ENCODE measurements at regions not wholly inside any gene's neighbourhood (a gene's known extent, or its start where the extent isn't known, plus 50 kb on each side); places are given as distances from the start of the nearest gene placed in this dataset.

DNA sequence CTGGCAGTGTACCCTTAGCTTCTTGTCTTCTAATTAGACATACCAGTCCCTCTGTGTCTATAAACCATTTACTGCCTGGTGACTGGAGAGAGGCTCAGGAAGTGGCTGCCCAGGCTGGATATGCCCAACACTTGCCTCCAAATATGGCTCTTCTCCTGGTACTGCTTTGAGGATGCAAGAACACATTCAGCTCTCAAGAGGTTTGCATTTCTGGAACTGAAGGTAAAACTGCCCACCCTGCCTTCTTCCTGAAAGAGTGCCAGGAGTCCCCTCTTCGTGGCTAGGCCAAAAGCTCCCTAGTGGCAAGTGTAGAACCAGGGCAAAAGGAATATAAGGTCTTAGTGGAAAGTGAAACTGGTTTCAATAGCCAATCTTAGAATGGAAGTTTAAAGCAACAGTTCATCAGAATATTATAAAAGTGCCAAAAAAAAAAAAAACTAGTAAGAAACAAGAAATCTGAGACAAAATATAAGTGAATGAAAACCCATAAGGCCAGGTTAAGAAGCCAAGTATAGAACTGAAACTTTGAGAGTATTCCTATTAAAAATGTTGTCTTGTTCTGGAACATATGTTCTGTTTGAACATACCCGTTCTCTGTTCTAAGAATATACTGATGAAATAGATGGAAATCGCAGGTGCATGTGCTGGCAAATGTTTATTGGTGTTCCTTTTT is 77.2 kb upstream of the CTTNBP2NL start:
- Histone ChIP-seq H3K27ac (no peak overlapping the region), H3K27me3 (no peaks in the 10 kb centered on the region), H3K9me3 (ENCODE audit: low read depth) (no peaks in the 10 kb centered on the region), H3K79me2 (no peaks in the 10 kb centered on the region), H3K4me1 (ENCODE audit: insufficient read depth) (peaks cover 17% of the 10 kb centered on the region), H3K9me2 (replicated peaks; ENCODE audit: insufficient read depth) (no peaks in the 10 kb centered on the region), H3K36me3 (replicated peaks; ENCODE audit: insufficient read depth, low read depth) (no peaks in the 10 kb centered on the region), H4K20me1 (ENCODE audit: insufficient read depth, poor library complexity, severe bottlenecking) (no peaks in the 10 kb centered on the region), H3K4me3 (no peak overlapping the region), H3K4me2 (no peak overlapping the region), H2AFZ (no peak overlapping the region)
- 91% methylated on average over 3 of the region's 3 CpGs for WGBS (ENCODE audit: low lambda C conversion rate, missing lambda C conversion rate)
- DNase-seq (ENCODE audit: low spot score): no peak
- TF ChIP-seq, protein P1, sequence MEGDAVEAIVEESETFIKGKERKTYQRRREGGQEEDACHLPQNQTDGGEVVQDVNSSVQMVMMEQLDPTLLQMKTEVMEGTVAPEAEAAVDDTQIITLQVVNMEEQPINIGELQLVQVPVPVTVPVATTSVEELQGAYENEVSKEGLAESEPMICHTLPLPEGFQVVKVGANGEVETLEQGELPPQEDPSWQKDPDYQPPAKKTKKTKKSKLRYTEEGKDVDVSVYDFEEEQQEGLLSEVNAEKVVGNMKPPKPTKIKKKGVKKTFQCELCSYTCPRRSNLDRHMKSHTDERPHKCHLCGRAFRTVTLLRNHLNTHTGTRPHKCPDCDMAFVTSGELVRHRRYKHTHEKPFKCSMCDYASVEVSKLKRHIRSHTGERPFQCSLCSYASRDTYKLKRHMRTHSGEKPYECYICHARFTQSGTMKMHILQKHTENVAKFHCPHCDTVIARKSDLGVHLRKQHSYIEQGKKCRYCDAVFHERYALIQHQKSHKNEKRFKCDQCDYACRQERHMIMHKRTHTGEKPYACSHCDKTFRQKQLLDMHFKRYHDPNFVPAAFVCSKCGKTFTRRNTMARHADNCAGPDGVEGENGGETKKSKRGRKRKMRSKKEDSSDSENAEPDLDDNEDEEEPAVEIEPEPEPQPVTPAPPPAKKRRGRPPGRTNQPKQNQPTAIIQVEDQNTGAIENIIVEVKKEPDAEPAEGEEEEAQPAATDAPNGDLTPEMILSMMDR (IDR thresholded peaks at IDR 0.05; ENCODE audit: poor library complexity): no peak
- no peak for TF ChIP-seq EZH2phosphoT487 (IDR thresholded peaks at IDR 0.05; ENCODE audit: low read depth, severe bottlenecking, unreplicated experiment)
- no peak for TF ChIP-seq EZH2 (IDR thresholded peaks at IDR 0.05; ENCODE audit: borderline replicate concordance)

DNA sequence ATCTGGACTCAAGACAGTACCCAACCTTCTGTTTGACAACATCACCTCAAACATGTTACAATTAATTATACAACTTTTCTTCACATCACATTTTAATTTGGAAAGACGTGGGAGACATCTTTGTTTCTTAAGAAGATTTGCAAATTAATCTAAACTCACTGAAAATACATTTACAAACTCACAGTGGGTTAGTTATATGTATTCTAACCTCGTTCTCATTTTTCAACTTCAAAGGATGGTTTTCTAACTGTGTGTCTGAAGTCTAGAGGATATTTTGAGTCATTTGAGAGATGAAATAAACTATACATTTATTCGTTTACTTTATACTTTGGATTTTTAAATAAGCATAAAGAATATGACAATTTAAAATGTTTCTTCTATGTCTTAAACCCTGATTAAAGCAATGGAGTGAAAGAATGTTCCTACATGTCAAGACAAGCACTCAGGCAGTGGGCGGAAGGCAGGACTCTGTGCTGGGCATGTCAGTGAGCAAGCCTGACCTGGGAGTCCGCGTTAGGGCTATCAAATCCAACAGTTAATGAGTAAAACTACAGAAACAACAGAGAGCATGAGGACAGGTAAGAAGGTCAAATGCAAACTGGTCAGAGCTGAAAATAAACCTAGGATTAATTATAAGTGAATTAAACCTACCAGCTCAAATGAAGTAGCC is 76.5 kb upstream of the CTTNBP2NL start:
- Histone ChIP-seq H3K27ac (no peak overlapping the region), H3K9me2 (replicated peaks; ENCODE audit: insufficient read depth) (no peaks in the 10 kb centered on the region), H3K79me2 (no peaks in the 10 kb centered on the region), H3K4me2 (no peak overlapping the region), H3K9me3 (ENCODE audit: low read depth) (no peaks in the 10 kb centered on the region), H4K20me1 (ENCODE audit: insufficient read depth, poor library complexity, severe bottlenecking) (no peaks in the 10 kb centered on the region), H3K36me3 (replicated peaks; ENCODE audit: insufficient read depth, low read depth) (no peaks in the 10 kb centered on the region), H3K4me3 (no peak overlapping the region), H3K4me1 (ENCODE audit: insufficient read depth) (peaks cover 17% of the 10 kb centered on the region), H2AFZ (no peak overlapping the region), H3K27me3 (no peaks in the 10 kb centered on the region)
- TF ChIP-seq EZH2phosphoT487 (IDR thresholded peaks at IDR 0.05; ENCODE audit: low read depth, severe bottlenecking, unreplicated experiment) (no peak), EZH2 (IDR thresholded peaks at IDR 0.05; ENCODE audit: borderline replicate concordance) (no peak)
- TF ChIP-seq, protein P1 (IDR thresholded peaks at IDR 0.05; ENCODE audit: poor library complexity): no peak
- 76% methylated on average over 6 of the region's 6 CpGs for WGBS (ENCODE audit: low lambda C conversion rate, missing lambda C conversion rate)
- DNase-seq (ENCODE audit: low spot score): no peak

DNA sequence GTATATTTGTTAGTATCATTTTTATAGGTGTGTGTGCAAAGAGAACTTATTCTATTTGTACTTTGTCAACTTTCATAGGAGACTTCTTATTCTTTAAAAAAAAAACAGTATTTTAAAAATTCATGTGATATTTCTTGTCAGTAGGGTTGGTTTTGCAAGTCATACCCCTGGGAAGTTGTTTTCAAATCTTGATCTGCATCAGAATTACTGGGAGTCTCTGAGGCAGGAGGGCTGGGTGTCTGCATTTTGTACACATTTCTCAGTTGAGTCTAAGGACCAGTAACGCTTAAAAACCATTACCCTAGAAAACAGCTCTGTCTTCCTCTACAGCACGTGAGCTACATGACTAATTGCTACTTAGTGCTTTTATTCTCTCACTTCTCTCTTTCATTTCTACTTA is 76.0 kb upstream of the CTTNBP2NL start:
- no peak overlapping the region for H2AFZ ChIP-seq
- no peak overlapping the region for H3K4me3 ChIP-seq
- H3K9me2 ChIP-seq (replicated peaks; ENCODE audit: insufficient read depth): no peaks in the 10 kb centered on the region
- WGBS (ENCODE audit: low lambda C conversion rate, missing lambda C conversion rate): 83% methylated on average over 2 of the region's 2 CpGs
- no peaks in the 10 kb centered on the region for H3K9me3 ChIP-seq (ENCODE audit: low read depth)
- peaks cover 17% of the 10 kb centered on the region for H3K4me1 ChIP-seq (ENCODE audit: insufficient read depth)
- DNase-seq (ENCODE audit: low spot score): no peak
- no peak overlapping the region for H3K27ac ChIP-seq
- no peaks in the 10 kb centered on the region for H3K36me3 ChIP-seq (replicated peaks; ENCODE audit: insufficient read depth, low read depth)
- H3K27me3 ChIP-seq: no peaks in the 10 kb centered on the region
- TF ChIP-seq EZH2 (IDR thresholded peaks at IDR 0.05; ENCODE audit: borderline replicate concordance) (no peak), EZH2phosphoT487 (IDR thresholded peaks at IDR 0.05; ENCODE audit: low read depth, severe bottlenecking, unreplicated experiment) (no peak)
- TF ChIP-seq, protein P1 (IDR thresholded peaks at IDR 0.05; ENCODE audit: poor library complexity): no peak
- no peaks in the 10 kb centered on the region for H4K20me1 ChIP-seq (ENCODE audit: insufficient read depth, poor library complexity, severe bottlenecking)
- H3K4me2 ChIP-seq: no peak overlapping the region
- H3K79me2 ChIP-seq: no peaks in the 10 kb centered on the region

Data from hepatocyte (in vitro differentiated cells).